HepG2 (cell line): ENCODE measurements at regions not wholly inside any gene's neighbourhood (a gene's known extent, or its start where the extent isn't known, plus 50 kb on each side); places are given as distances from the start of the nearest gene placed in this dataset.

ENCODE experiments used
- ATAC-seq: fragments of 200-7000 bp; cut with Tn5 transposase; 3 replicates; pipeline ENCODE4 v1.9.1; 2020; ENCODE audit warnings: mild to moderate bottlenecking, moderate library complexity
- BruUV-seq: library from RNA; stranded (reverse); fragments of 400-500 nt; replicated peaks from 2 replicates; lab custom pipeline; 2021; lab: Mats Ljungman, UMichigan
- CTCF ChIA-PET: fragments of 300-600 bp; formaldehyde crosslinking; extraction: SDS; loops from one replicate; lab custom pipeline; 2021; ENCODE audit warnings: low total read pairs, inconsistent platforms, low intra/inter-chr PET ratio; lab: Yijun Ruan, JAX
- POLR2A ChIA-PET: fragments of 350-600 bp; sonication (Branson Sonifier 250); formaldehyde crosslinking; loops from one replicate; lab custom pipeline; 2020; ENCODE audit warnings: antibody characterized with exemption, inconsistent platforms; lab: Yijun Ruan, JAX
- DNase-seq: peaks from one replicate; pipeline ENCODE4 v3.0.0-alpha.2; 2015; ENCODE audit warnings: low spot score
- FAIRE-seq: peaks from 3 replicates; lab custom pipeline; 2011; peaks lifted over from hg19 to GRCh38; lab: Jason Lieb, UNC
- H2AFZ ChIP-seq: one replicate; pipeline ENCODE4 v1.6.1; 2011; ENCODE audit warnings: low read length, inconsistent platforms
- H3K27ac ChIP-seq: fragments of 300-600 bp; 3 replicates; pipeline ENCODE4 v1.8.0; 2011; ENCODE audit warnings: mixed run types, mild to moderate bottlenecking, mixed read lengths, low read length, inconsistent platforms; ENCODE audit not compliant: insufficient read depth; ENCODE audit errors: extremely low read length
- H3K27me3 ChIP-seq, 2 experiments: fragments of 200-600 bp in 1 of 2; 2 replicates in 1 of 2; 3 replicates in 1 of 2; pipeline versions ENCODE4 v1.6.0 to v1.8.0; 2011; ENCODE audit warnings: low read length in 2 of 2, mild to moderate bottlenecking in 2 of 2, moderate library complexity in 2 of 2, inconsistent platforms in 1 of 2; ENCODE audit not compliant: insufficient read depth in 2 of 2, control insufficient read depth in 1 of 2
- H3K36me3 ChIP-seq, 2 experiments: fragments of 200-600 bp in 1 of 2; replicated peaks in 1 of 2; 2 replicates in 1 of 2; 3 replicates in 1 of 2; pipeline versions ENCODE4 v1.5.1 to v1.8.0; 2011; ENCODE audit warnings: low read length in 2 of 2, inconsistent platforms in 1 of 2; ENCODE audit not compliant: insufficient read depth in 2 of 2, control insufficient read depth in 1 of 2
- H3K4me1 ChIP-seq: 2 replicates; pipeline ENCODE4 v1.5.1; 2012; ENCODE audit warnings: low read length, inconsistent platforms; ENCODE audit not compliant: insufficient read depth
- H3K4me2 ChIP-seq: 2 replicates; pipeline ENCODE4 v1.6.0; 2011; ENCODE audit warnings: low read depth, low read length, inconsistent platforms
- H3K4me3 ChIP-seq, 3 experiments: fragments of 200-600 bp in 1 of 3; sonication (generic), shearing (Covaris generic) in 1 of 3; replicated peaks in 1 of 3; 2 replicates each; pipeline ENCODE4 v1.5.1; 2011 to 2016; ENCODE audit warnings: low read length in 3 of 3, inconsistent platforms in 2 of 3, low read depth in 2 of 3, mild to moderate bottlenecking in 2 of 3, control low read depth in 1 of 3, mixed read lengths in 1 of 3; ENCODE audit not compliant: insufficient read depth in 1 of 3
- H3K79me2 ChIP-seq: one replicate; pipeline ENCODE4 v1.6.1; 2011; ENCODE audit warnings: low read length, inconsistent platforms; ENCODE audit not compliant: insufficient read depth
- H3K9ac ChIP-seq: 2 replicates; pipeline ENCODE4 v1.6.0; 2011; ENCODE audit warnings: mild to moderate bottlenecking, low read depth, low read length, inconsistent platforms; ENCODE audit not compliant: insufficient read depth
- H3K9me3 ChIP-seq: 2 replicates; pipeline ENCODE4 v1.5.1; 2012; ENCODE audit warnings: mild to moderate bottlenecking, low read length
- H4K20me1 ChIP-seq: 2 replicates; pipeline ENCODE4 v1.6.0; 2011; ENCODE audit warnings: inconsistent platforms, mild to moderate bottlenecking, low read length, moderate library complexity; ENCODE audit not compliant: insufficient read depth
- ATAD3A ChIP-seq: sonication (generic); formaldehyde crosslinking; IDR thresholded peaks from 2 replicates; pipeline ENCODE4 v1.4.0; 2020; ENCODE audit warnings: missing genetic modification reagents
- BCL3 ChIP-seq: sonication (generic); formaldehyde crosslinking; IDR thresholded peaks from 2 replicates; pipeline ENCODE4 v1.5.1; 2020; ENCODE audit warnings: mild to moderate bottlenecking, missing genetic modification reagents, moderate library complexity
- BCLAF1 ChIP-seq: fragments of 450-650 bp; IDR thresholded peaks from 2 replicates; pipeline ENCODE4 v1.6.1; 2017; ENCODE audit warnings: mild to moderate bottlenecking
- HNRNPLL ChIP-seq: fragments of 200-400 bp; formaldehyde crosslinking; IDR thresholded peaks from 2 replicates; pipeline ENCODE4 v1.6.1; 2017; ENCODE audit warnings: mild to moderate bottlenecking, low read depth, low read length; ENCODE audit not compliant: poor library complexity, severe bottlenecking
- MEIS1 ChIP-seq: sonication (generic); formaldehyde crosslinking; IDR thresholded peaks from 2 replicates; pipeline ENCODE4 v1.9.0; 2021; ENCODE audit warnings: mild to moderate bottlenecking, missing genetic modification reagents, moderate library complexity, borderline replicate concordance
- PBX3 ChIP-seq: sonication (generic); formaldehyde crosslinking; IDR thresholded peaks from 2 replicates; pipeline ENCODE4 v1.8.1; 2023; ENCODE audit warnings: missing genetic modification reagents, inconsistent platforms, borderline replicate concordance
- PHF21A ChIP-seq: sonication (generic); formaldehyde crosslinking; IDR thresholded peaks from 2 replicates; pipeline ENCODE4 v1.5.0; 2020; ENCODE audit warnings: mild to moderate bottlenecking, missing genetic modification reagents
- RFXAP ChIP-seq: sonication (generic); formaldehyde crosslinking; IDR thresholded peaks from 2 replicates; pipeline ENCODE4 v1.4.0; 2020; ENCODE audit warnings: missing genetic modification reagents, borderline replicate concordance
- ZNF569 ChIP-seq: sonication (generic); formaldehyde crosslinking; IDR thresholded peaks from 2 replicates; pipeline ENCODE4 v1.5.0; 2020; ENCODE audit warnings: mild to moderate bottlenecking, missing genetic modification reagents, moderate library complexity, borderline replicate concordance
- ZNF747 ChIP-seq: sonication (generic); formaldehyde crosslinking; IDR thresholded peaks from 2 replicates; pipeline ENCODE4 v1.8.1; 2023; ENCODE audit warnings: missing genetic modification reagents, mild to moderate bottlenecking, borderline replicate concordance
- WGBS: methylation state at CpG from one replicate; pipeline ENCODE4 v1.1.6; 2017; ENCODE audit warnings: low lambda C conversion rate; 5-methylcytosine and 5-hydroxymethylcytosine counted together
- in situ Hi-C: cut with HindIII; loops from 2 replicates; pipeline ENCODE4 v1.10.0; 2017; ENCODE audit warnings: low pct_unique_long_range_greater_than_20kb; ENCODE audit not compliant: extremely low pct_ligation_motif_present
- intact Hi-C: fragments of 100-400 bp; cut with micrococcal nuclease; formaldehyde crosslinking; loops from one replicate; pipeline ENCODE4 v1.10.0; 2022; ENCODE audit not compliant: unreplicated experiment

- no peak overlapping the region for H2AFZ ChIP-seq
- TF ChIP-seq HNRNPLL (no peak), ATAD3A (no peak), BCLAF1 (no peak), ZNF747 (CRISPR knock-in tag) (no peak), BCL3 (CRISPR knock-in tag) (no peak), ZNF569 (CRISPR knock-in tag) (no peak), RFXAP (no peak), PBX3 (CRISPR knock-in tag) (no peak), PHF21A (CRISPR knock-in tag) (no peak), MEIS1 (CRISPR knock-in tag) (no peak)
- BruUV-seq, result no TSS peak
- intact Hi-C loops, result no loop called here
- no peaks in the 10 kb centered on the region for H4K20me1 ChIP-seq
- DNase-seq (no peak), FAIRE-seq (no peak), ATAC-seq (peak; percentile 66)
- H3K4me1 ChIP-seq, result no peaks in the 10 kb centered on the region
- no peaks in the 10 kb centered on the region; a peak in 2 of 5 replicates for H3K27me3 ChIP-seq
- H3K9ac ChIP-seq, result no peak overlapping the region
- no peaks in the 10 kb centered on the region for H3K36me3 ChIP-seq
- no peak overlapping the region for H3K4me2 ChIP-seq
- no peak overlapping the region for H3K4me3 ChIP-seq
- CTCF ChIA-PET, result no interaction called here
- H3K9me3 ChIP-seq, result no peaks in the 10 kb centered on the region
- H3K79me2 ChIP-seq, result no peaks in the 10 kb centered on the region
- no peak overlapping the region for H3K27ac ChIP-seq
- in situ Hi-C loops, result no loop called here
- POLR2A ChIA-PET, result no interaction called here
- 40% methylated on average over 5 of the region's 5 CpGs for WGBS
Measured at GRCh38 chr2:122101319-122101718, 345.9 kb downstream of the TSN start.
